Thyroid gland (tissue), 4 donors: ENCODE measurements at regions not wholly inside any gene's neighbourhood (a gene's known extent, or its start where the extent isn't known, plus 50 kb on each side); places are given as distances from the start of the nearest gene placed in this dataset.

ENCODE experiments used
- CTCF ChIP-seq, 6 experiments: fragments of 200-600 bp in 3 of 6; fragments of 450-650 bp in 3 of 6; sonication (generic) in 3 of 6; IDR thresholded peaks; one replicate each; pipeline ENCODE4 v1.5.1; 2016 to 2019; ENCODE audit warnings: antibody characterized with exemption in 6 of 6, mild to moderate bottlenecking in 2 of 6, inconsistent platforms in 1 of 6, moderate library complexity in 1 of 6
- POLR2A ChIP-seq, 2 donors: fragments of 450-650 bp; IDR thresholded peaks; one replicate each; pipeline ENCODE4 v1.6.1; 2017; ENCODE audit warnings: antibody characterized with exemption in 2 of 2, mild to moderate bottlenecking in 2 of 2, moderate library complexity in 1 of 2

- TF ChIP-seq POLR2A (IDR thresholded peaks at IDR 0.05) (no peak), CTCF (IDR thresholded peaks at IDR 0.05) (no peak)
Measured at GRCh38 chr7:26563406-26563805, 271.7 kb downstream of the SNX10 start.
